Central memory CD8-positive, alpha-beta T cell (primary cell): ENCODE measurements at regions not wholly inside any gene's neighbourhood (a gene's known extent, or its start where the extent isn't known, plus 50 kb on each side); places are given as distances from the start of the nearest gene placed in this dataset.

ENCODE experiments used
- ATAC-seq: fragments of 150-1000 bp; cut with Tn5 transposase; replicated peaks from 2 replicates; pipeline ENCODE4 v1.10.0; 2022; ENCODE audit warnings: mild to moderate bottlenecking, moderate FRiP score, moderate number of reproducible peaks; ENCODE audit not compliant: poor library complexity, severe bottlenecking; ENCODE audit errors: extremely low read depth
- DNase-seq, 2 donors: peaks; one replicate each; pipeline ENCODE4 v3.0.0; 2021; ENCODE audit warnings: low spot score in 2 of 2
- H3K27ac Mint-ChIP-seq: one replicate; pipeline ENCODE4 v1.8.0; 2022; ENCODE audit warnings: low read depth, mild to moderate bottlenecking, moderate library complexity, mixed read lengths
- H3K27me3 Mint-ChIP-seq: one replicate; pipeline ENCODE4 v1.8.0; 2022; ENCODE audit warnings: mixed read lengths
- H3K36me3 Mint-ChIP-seq: one replicate; pipeline ENCODE4 v1.8.0; 2022; ENCODE audit warnings: mild to moderate bottlenecking, moderate library complexity, mixed read lengths; ENCODE audit not compliant: insufficient read depth
- H3K4me1 Mint-ChIP-seq: one replicate; pipeline ENCODE4 v1.8.0; 2022; ENCODE audit warnings: mixed read lengths
- H3K4me3 Mint-ChIP-seq: one replicate; pipeline ENCODE4 v1.8.0; 2022; ENCODE audit warnings: mild to moderate bottlenecking, moderate library complexity, mixed read lengths
- H3K9me3 Mint-ChIP-seq: one replicate; pipeline ENCODE4 v1.8.0; 2022; ENCODE audit warnings: mixed read lengths

DNA sequence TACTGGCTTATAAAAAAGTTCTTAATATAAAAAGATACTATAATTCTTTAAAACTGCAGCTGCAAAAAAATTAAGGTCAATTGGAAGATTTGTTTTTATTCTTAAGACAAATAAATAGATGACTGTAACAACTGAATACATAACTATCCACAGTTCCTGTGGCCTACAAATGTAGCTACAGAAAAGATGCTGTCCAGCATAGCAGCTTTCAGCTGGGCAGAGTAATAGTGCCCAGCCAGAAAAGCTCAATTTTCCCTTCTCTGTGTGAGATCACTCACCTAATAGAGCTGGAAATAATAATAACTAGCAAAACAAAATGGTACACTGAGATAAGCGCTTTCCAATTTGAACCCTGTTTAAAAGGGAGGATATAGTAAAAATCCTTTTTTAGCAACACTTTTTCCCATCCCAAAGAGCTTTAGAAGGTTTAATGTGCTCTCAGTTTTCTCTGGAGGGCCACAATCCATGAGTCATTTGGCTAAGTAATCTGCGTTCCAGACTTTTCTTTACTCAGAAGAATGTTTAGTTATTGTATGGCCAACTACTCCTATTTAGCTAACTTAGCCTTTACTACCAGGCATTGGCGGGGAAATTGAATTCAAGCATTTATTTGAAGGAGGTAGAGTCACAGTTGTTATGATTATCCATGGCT is 158.1 kb upstream of the SLC39A10 start:
- Mint-ChIP-seq H3K36me3 (peaks cover 2% of the 10 kb centered on the region), H3K4me3 (no peak overlapping the region), H3K27me3 (no peaks in the 10 kb centered on the region), H3K9me3 (no peaks in the 10 kb centered on the region), H3K27ac (no peak overlapping the region), H3K4me1 (peaks cover 16% of the 10 kb centered on the region)
- no peak for DNase-seq
- no peak for ATAC-seq

DNA sequence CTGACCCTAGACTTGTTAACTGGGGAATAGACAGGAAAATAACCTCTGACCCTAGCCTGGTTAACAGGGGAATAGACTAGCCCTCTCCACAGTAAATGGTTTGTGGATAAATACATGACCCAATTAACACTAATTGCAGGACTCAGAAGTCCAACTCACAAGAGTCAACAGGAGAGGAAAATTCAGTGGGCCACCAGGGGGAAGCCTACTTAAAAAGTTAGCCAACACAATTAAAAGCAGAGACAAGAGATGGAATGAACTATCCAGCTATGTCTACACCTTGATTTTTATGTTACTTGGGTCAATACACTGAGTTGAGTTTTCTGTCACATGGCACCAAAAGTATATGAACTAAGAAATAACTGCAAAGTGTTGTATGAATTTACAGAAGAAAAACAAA is 158.8 kb upstream of the SLC39A10 start:
- Mint-ChIP-seq H3K4me1 (peaks cover 15% of the 10 kb centered on the region), H3K36me3 (peaks cover 2% of the 10 kb centered on the region), H3K27ac (no peak overlapping the region), H3K9me3 (no peaks in the 10 kb centered on the region), H3K4me3 (no peak overlapping the region), H3K27me3 (no peaks in the 10 kb centered on the region)
- ATAC-seq: peak; percentile 36
- DNase-seq: peak; percentile 19 to 55

DNA sequence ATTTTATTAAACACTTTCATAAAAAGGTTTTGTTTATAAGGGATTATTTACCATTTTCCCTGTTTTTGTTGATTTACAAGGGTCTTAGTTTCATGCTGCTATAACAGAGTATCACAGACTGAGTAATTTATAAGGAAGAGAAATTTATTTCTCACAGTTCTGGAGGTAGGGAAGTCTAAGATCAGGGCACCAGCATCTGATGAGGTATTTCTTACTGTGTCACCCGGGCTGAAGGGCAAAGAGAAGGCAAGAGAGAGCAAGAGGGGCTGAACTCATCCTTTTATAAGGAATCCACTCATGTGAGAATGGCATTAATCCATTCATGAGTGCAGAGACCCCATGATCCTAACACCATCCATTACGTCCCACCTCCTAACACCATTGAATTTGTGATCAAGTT is 160.0 kb upstream of the SLC39A10 start:
- H3K9me3 Mint-ChIP-seq: no peaks in the 10 kb centered on the region
- no peak for DNase-seq
- H3K27me3 Mint-ChIP-seq: no peaks in the 10 kb centered on the region
- peaks cover 11% of the 10 kb centered on the region for H3K4me1 Mint-ChIP-seq
- H3K36me3 Mint-ChIP-seq: peaks cover 2% of the 10 kb centered on the region
- no peak overlapping the region for H3K27ac Mint-ChIP-seq
- no peak overlapping the region for H3K4me3 Mint-ChIP-seq
- ATAC-seq: no peak

DNA sequence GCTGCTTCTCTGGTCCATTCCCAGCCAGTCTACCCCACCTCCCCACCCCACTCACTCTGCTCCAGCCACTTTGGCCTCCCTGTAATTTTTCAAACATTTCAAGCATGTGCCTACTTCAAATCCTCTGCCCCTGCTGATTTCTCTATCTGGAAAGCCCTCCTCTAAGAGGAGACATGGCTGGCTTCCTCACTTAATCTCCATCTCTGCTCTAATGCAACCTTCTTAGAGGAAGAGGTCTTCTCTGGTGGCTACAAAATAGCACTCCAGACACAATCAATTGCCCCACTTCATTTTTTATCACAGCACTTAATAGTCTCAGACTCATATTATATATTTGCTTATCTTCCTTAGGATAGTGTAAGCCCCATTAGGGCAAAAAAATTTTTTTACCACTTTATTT is 161.1 kb upstream of the SLC39A10 start:
- Mint-ChIP-seq H3K36me3 (peaks cover 2% of the 10 kb centered on the region), H3K27ac (no peak overlapping the region), H3K4me3 (no peak overlapping the region)

DNA sequence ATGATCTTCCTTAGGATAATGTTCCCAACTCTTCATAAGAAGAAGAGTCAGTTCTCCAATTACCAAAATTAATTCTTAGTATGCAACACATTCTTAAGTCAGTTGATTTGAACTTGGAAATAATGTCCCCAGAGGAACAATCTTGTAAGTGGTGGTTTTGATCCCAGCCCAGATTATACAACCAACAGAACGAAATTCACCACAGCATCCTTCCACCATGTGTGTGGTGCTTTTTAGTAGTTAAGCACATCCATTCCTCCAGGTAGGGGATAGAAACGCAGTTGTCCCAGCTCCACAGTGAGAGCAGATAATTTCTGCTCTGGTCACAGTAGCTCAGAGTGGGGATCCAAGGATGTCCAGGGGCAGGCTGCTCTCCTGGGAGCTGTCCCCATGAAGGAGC is 161.7 kb upstream of the SLC39A10 start:
- no peak overlapping the region for H3K27ac Mint-ChIP-seq
- H3K9me3 Mint-ChIP-seq: no peaks in the 10 kb centered on the region
- no peak overlapping the region for H3K4me3 Mint-ChIP-seq
- H3K4me1 Mint-ChIP-seq: peaks cover 11% of the 10 kb centered on the region
- DNase-seq (no peak), ATAC-seq (no peak)
- H3K36me3 Mint-ChIP-seq: peaks cover 2% of the 10 kb centered on the region
- H3K27me3 Mint-ChIP-seq: no peaks in the 10 kb centered on the region

More for the DNA sequence above, 161.1 kb upstream of the SLC39A10 start:
- ATAC-seq (no peak), DNase-seq (no peak)
- H3K9me3 Mint-ChIP-seq: no peaks in the 10 kb centered on the region
- H3K27me3 Mint-ChIP-seq: no peaks in the 10 kb centered on the region
- H3K4me1 Mint-ChIP-seq: peaks cover 11% of the 10 kb centered on the region

DNA sequence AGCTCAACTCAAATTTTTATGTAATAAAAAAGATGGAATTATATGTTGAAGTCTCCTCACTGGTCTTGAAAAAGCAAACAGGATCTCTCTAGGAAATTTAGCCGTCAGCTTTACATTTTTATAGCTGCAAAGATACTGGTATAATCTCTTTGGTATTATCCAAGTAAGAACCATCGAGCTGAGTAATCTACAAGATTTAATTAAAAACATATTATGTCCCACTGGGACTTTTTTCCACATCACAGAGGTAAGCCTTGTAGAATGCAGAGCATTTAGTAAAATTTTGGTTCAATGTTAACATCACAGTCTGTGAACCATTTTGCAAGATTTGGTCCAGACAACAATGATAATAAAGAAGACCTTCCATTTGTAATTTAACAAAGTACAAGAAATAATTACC is 162.6 kb upstream of the SLC39A10 start:
- Mint-ChIP-seq H3K27me3 (no peaks in the 10 kb centered on the region), H3K4me3 (no peak overlapping the region), H3K36me3 (peaks cover 2% of the 10 kb centered on the region), H3K4me1 (peaks cover 11% of the 10 kb centered on the region), H3K9me3 (no peaks in the 10 kb centered on the region), H3K27ac (no peak overlapping the region)
- DNase-seq: no peak
- no peak for ATAC-seq

DNA sequence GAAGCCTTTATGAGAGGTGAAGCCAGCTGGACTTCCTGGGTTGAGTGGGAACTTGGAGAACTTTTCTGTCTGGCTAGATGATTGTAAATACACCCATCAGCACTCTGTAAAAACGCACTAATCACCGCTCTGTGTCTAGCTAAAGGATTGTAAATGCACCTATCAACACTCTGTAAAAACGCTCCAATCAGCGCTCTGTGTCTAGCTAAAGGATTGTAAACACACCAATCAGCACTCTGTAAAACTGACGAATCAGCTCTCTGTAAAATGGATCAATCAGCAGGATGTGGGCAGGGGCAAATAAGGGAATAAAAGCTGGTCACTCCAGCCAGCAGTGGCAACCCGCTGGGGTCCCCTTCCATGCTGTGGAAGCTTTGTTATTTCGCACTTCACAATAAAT is 163.6 kb upstream of the SLC39A10 start:
- no peak overlapping the region for H3K4me3 Mint-ChIP-seq
- H3K27ac Mint-ChIP-seq: no peak overlapping the region
- no peaks in the 10 kb centered on the region for H3K9me3 Mint-ChIP-seq

DNA sequence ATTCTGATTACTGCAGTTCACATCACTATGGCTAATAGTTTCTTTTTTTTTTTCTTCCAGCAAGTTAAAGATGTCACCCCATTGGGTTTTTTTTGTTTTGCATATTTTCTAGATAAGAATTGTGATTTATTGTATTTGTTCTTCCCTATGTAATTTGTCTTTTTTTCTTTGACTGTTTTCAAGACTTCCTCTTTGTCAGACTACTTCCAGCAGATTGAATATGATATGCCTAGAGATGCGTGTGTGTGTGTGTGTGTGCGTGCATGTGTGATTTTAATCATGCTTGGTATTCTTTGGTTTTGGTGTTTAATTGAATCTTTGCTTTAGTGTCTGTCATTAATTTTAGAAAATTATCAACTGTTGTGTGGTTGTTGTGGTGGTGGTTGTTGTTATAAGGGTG is 166.7 kb upstream of the SLC39A10 start:
- ATAC-seq (no peak), DNase-seq (no peak)
- Mint-ChIP-seq H3K9me3 (no peaks in the 10 kb centered on the region), H3K27ac (no peak overlapping the region), H3K27me3 (no peaks in the 10 kb centered on the region), H3K4me3 (no peak overlapping the region), H3K36me3 (no peaks in the 10 kb centered on the region), H3K4me1 (peaks cover 19% of the 10 kb centered on the region)

More for the DNA sequence above, 163.6 kb upstream of the SLC39A10 start:
- DNase-seq (no peak), ATAC-seq (no peak)
- Mint-ChIP-seq H3K27me3 (no peaks in the 10 kb centered on the region), H3K4me1 (peaks cover 11% of the 10 kb centered on the region), H3K36me3 (peaks cover 2% of the 10 kb centered on the region)

DNA sequence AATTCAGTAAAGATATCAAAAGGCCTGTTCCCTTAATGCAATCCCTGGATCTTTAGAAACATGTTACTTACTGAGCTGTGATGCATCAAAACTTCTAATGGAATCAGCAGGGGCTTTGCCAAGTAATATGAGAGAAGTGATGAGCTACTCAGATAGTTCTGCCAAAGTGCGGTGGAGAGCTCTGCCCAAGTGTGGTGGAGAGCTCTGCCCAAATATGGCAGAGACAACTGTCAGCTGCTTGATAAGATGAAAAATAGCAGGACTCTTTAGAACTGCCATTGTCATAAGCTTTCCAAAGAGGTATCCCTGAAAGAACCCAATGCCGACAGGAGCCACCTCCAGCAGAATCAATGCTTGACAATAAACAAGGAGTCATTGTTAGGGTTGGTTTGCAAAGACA is 167.9 kb upstream of the SLC39A10 start:
- Mint-ChIP-seq H3K4me3 (no peak overlapping the region), H3K27ac (no peak overlapping the region), H3K4me1 (peaks cover 25% of the 10 kb centered on the region), H3K36me3 (no peaks in the 10 kb centered on the region), H3K9me3 (no peaks in the 10 kb centered on the region), H3K27me3 (no peaks in the 10 kb centered on the region)
- ATAC-seq: no peak
- no peak for DNase-seq

DNA sequence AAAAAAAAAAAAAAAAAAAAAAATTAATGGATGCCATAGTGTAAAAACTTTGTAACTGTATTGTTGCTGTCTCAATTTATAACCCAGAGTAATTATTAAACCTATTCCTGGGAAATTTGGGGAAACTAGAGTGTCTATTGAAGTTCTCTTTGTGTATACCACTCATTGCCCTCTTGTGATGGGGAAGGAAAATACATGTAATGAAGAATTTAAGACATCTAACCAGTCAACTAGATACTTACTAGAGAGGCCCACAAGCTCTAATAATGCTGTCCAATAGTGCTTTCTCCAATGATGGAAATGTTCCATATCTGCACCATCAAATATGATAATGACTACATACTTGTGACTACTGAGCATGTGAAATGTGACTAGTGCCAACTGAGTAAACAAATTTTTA is 168.5 kb upstream of the SLC39A10 start:
- Mint-ChIP-seq H3K9me3 (no peaks in the 10 kb centered on the region), H3K4me3 (no peak overlapping the region), H3K27ac (no peak overlapping the region), H3K27me3 (no peaks in the 10 kb centered on the region), H3K36me3 (no peaks in the 10 kb centered on the region), H3K4me1 (peaks cover 25% of the 10 kb centered on the region)
- ATAC-seq: no peak
- no peak for DNase-seq

DNA sequence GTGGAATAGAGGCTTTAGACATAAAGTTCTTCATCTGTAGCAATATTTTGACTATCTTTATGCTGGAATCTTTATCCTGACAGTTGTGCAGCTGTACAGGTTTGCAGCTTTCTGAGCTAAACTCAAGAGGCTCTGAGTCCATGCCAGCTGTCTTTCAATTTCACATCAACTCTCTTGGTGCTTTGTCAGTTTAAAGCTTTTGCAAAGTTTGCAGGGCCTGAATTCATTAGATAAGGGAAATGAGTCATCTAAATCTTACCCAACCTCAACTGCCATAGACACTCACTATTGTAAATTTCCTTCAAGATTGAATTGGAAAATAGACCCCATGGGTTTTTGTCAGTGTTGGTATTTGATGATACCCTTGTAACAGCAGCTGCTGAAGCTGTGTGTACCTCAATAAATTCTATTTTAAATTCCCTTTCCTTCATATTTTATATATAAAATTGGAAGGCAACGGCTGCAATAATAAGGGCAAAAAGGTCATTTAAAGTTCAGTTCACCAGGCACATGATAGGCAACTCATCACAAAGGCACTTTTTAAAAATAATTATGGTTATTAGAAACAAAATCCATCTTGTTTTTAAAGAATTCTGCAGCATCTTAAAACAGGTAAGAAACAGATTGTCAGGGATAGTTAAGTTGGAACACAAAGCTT is 169.9 kb upstream of the SLC39A10 start:
- no peaks in the 10 kb centered on the region for H3K36me3 Mint-ChIP-seq
- H3K4me1 Mint-ChIP-seq: peaks cover 25% of the 10 kb centered on the region
- H3K27me3 Mint-ChIP-seq: no peaks in the 10 kb centered on the region
- no peak overlapping the region for H3K27ac Mint-ChIP-seq
- H3K4me3 Mint-ChIP-seq: no peak overlapping the region
- ATAC-seq (peak; percentile 52), DNase-seq (no peak)
- H3K9me3 Mint-ChIP-seq: no peaks in the 10 kb centered on the region

DNA sequence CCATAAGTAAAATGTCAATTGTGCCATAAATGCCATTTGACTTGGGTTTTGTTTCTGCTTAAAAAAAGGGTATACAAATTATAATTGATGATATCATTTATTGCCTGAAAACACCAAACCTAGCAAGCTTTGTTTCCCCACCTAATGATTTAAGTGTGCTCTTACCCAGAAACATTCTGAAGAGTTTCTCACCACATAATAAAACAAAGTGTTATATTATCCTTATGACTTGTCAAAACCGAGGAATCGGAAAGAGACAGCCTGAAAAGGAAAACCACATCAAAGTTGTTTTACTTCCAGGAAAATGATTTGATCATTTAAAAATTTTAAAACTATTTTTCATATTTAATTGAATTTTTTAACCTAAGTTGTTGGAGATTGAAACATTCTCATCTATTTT is 170.5 kb upstream of the SLC39A10 start:
- H3K4me3 Mint-ChIP-seq: no peak overlapping the region
- no peaks in the 10 kb centered on the region for H3K36me3 Mint-ChIP-seq
- H3K4me1 Mint-ChIP-seq: peaks cover 25% of the 10 kb centered on the region
- DNase-seq (no peak), ATAC-seq (no peak)
- H3K27ac Mint-ChIP-seq: no peak overlapping the region
- H3K27me3 Mint-ChIP-seq: no peaks in the 10 kb centered on the region
- H3K9me3 Mint-ChIP-seq: no peaks in the 10 kb centered on the region

DNA sequence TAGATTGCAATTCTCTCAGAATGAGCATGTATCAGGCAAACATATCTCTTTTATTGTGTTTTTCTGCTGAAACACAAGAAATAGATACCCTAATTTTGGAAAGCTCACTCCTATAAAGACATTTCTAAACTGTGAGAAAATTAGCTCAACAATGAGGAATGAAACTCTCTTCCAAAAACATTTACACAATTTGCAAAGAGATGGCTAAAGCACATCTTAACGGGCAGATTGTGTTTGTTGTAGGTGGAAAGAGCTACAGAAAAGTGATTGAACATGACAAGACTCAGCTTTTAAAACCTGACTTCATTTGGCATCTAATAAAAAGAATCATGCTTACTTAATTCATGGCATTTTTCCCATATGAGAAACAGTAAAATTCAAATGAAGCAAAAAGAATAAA is 175.0 kb upstream of the SLC39A10 start:
- Mint-ChIP-seq H3K27me3 (no peaks in the 10 kb centered on the region), H3K27ac (no peak overlapping the region), H3K4me1 (peaks cover 30% of the 10 kb centered on the region), H3K4me3 (no peak overlapping the region), H3K36me3 (no peaks in the 10 kb centered on the region), H3K9me3 (no peaks in the 10 kb centered on the region)
- DNase-seq (no peak), ATAC-seq (no peak)
